CD4-positive, alpha-beta T cell (primary cell): ENCODE measurements at regions not wholly inside any gene's neighbourhood (a gene's known extent, or its start where the extent isn't known, plus 50 kb on each side); places are given as distances from the start of the nearest gene placed in this dataset.

ENCODE experiments used
- ATAC-seq: fragments of 200-7000 bp; cut with Tn5 transposase; one replicate; pipeline ENCODE4 v1.10.0; 2022; ENCODE audit warnings: mild to moderate bottlenecking; ENCODE audit not compliant: poor library complexity
- CTCF ChIA-PET: fragments of 350-600 bp; sonication (Branson Sonifier 250); formaldehyde crosslinking; loops from one replicate; lab custom pipeline; 2021; ENCODE audit warnings: antibody characterized with exemption, inconsistent platforms; lab: Charles Lee
- POLR2A ChIA-PET: fragments of 350-600 bp; sonication (Branson Sonifier 250); formaldehyde crosslinking; loops from one replicate; lab custom pipeline; 2021; ENCODE audit warnings: antibody characterized with exemption, inconsistent platforms; lab: Charles Lee
- DNase-seq, 14 experiments: peaks; one replicate each; pipeline ENCODE4 v3.0.0-alpha.2; 2013 to 2020; ENCODE audit warnings: mixed read lengths in 2 of 14
- H3K27ac ChIP-seq, 2 donors: one replicate each; pipeline versions ENCODE4 v1.5.1 to v1.7.0; 2013; ENCODE audit warnings: low read length in 2 of 2, low read depth in 1 of 2, mild to moderate bottlenecking in 1 of 2
- H3K27me3 ChIP-seq, 2 experiments: 1 replicate in 1 of 2; 2 replicates in 1 of 2; pipeline versions ENCODE4 v1.6.1 to v1.7.0; 2013; ENCODE audit warnings: low read length in 2 of 2, control low read depth in 1 of 2, mild to moderate bottlenecking in 1 of 2, moderate library complexity in 1 of 2; ENCODE audit not compliant: insufficient read depth in 2 of 2, control insufficient read depth in 1 of 2
- H3K36me3 ChIP-seq: one replicate; pipeline ENCODE4 v1.6.1; 2013; ENCODE audit warnings: low read length, control low read depth; ENCODE audit not compliant: insufficient read depth
- H3K4me1 ChIP-seq: one replicate; pipeline ENCODE4 v1.6.1; 2013; ENCODE audit warnings: low read length, control low read depth; ENCODE audit not compliant: insufficient read depth
- H3K4me3 ChIP-seq: one replicate; pipeline ENCODE4 v1.5.1; 2013; ENCODE audit warnings: mild to moderate bottlenecking, low read length, moderate library complexity
- H3K9me3 ChIP-seq, 2 experiments: 1 replicate in 1 of 2; 2 replicates in 1 of 2; pipeline versions ENCODE4 v1.6.1 to v1.7.0; 2013; ENCODE audit warnings: low read length in 2 of 2, mild to moderate bottlenecking in 2 of 2, control low read depth in 1 of 2, moderate library complexity in 1 of 2; ENCODE audit not compliant: control insufficient read depth in 1 of 2, insufficient read depth in 1 of 2
- H3K27ac Mint-ChIP-seq: one replicate; pipeline ENCODE4 v1.8.0; 2020; ENCODE audit warnings: mixed read lengths
- H3K27me3 Mint-ChIP-seq: one replicate; pipeline ENCODE4 v1.8.0; 2021; ENCODE audit warnings: mixed read lengths
- H3K36me3 Mint-ChIP-seq: one replicate; pipeline ENCODE4 v1.8.0; 2021; ENCODE audit warnings: low read depth, mixed read lengths
- H3K4me1 Mint-ChIP-seq: one replicate; pipeline ENCODE4 v1.8.0; 2021; ENCODE audit warnings: low read depth, mixed read lengths
- H3K4me3 Mint-ChIP-seq: one replicate; pipeline ENCODE4 v1.8.0; 2020; ENCODE audit warnings: mild to moderate bottlenecking, mixed read lengths
- H3K9me3 Mint-ChIP-seq: one replicate; pipeline ENCODE4 v1.8.0; 2020; ENCODE audit warnings: mixed read lengths
- CTCF ChIP-seq: fragments of 200-600 bp; IDR thresholded peaks from one replicate; pipeline ENCODE4 v1.8.0; 2022; ENCODE audit warnings: antibody characterized with exemption, mild to moderate bottlenecking
- intact Hi-C, 2 experiments: fragments of 100-400 bp; cut with DNase I in 1 of 2; cut with micrococcal nuclease in 1 of 2; formaldehyde crosslinking; loops; one replicate each; pipeline versions ENCODE4 v1.15.1 to v1.9.0; 2023 to 2025; cut with DNase I, micrococcal nuclease

GRCh38 chr21:25283720-25284119 lies 323.6 kb downstream of the MRPL39 start:
- no peaks in the 10 kb centered on the region for H3K9me3 Mint-ChIP-seq
- H3K4me3 Mint-ChIP-seq: no peak overlapping the region
- CTCF ChIA-PET: no interaction called here
- H3K4me3 ChIP-seq: no peak overlapping the region
- no peak for TF ChIP-seq CTCF
- H3K36me3 Mint-ChIP-seq: no peaks in the 10 kb centered on the region
- no peaks in the 10 kb centered on the region for H3K27me3 Mint-ChIP-seq
- DNase-seq (peak in 3 of 14 experiments; percentile 10 to 20 (median 16)), ATAC-seq (no peak)
- H3K9me3 ChIP-seq: no peaks in the 10 kb centered on the region
- H3K4me1 Mint-ChIP-seq: no peaks in the 10 kb centered on the region
- no peak overlapping the region for H3K27ac ChIP-seq
- no peaks in the 10 kb centered on the region for H3K4me1 ChIP-seq
- H3K36me3 ChIP-seq: no peaks in the 10 kb centered on the region
- POLR2A ChIA-PET: no interaction called here
- intact Hi-C loops: no loop called here
- no peaks in the 10 kb centered on the region for H3K27me3 ChIP-seq
- no peak overlapping the region for H3K27ac Mint-ChIP-seq

DNA sequence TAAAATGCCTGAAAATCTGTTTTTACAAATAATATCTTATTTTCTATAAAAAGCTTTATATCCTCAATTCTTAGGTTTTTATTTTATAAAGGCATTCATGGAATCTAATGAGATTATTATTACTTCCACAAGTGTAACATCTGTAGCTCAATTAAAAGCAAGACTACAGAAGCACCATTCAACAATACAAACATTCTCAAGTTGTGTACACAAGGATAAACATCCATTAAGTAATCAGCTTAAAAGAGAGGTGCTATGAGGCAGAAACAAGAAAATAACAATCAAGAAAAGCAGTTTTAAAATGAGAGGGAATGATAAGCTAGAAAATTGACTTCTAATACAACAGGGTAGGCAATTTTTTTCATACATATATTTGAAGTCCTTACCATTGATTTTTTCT lies 326.1 kb downstream of the MRPL39 start:
- Mint-ChIP-seq H3K27me3 (no peaks in the 10 kb centered on the region), H3K9me3 (no peaks in the 10 kb centered on the region), H3K36me3 (no peaks in the 10 kb centered on the region), H3K4me3 (no peak overlapping the region), H3K27ac (no peak overlapping the region), H3K4me1 (no peaks in the 10 kb centered on the region)
- Histone ChIP-seq H3K4me1 (no peaks in the 10 kb centered on the region), H3K27me3 (no peaks in the 10 kb centered on the region), H3K36me3 (no peaks in the 10 kb centered on the region), H3K4me3 (no peak overlapping the region), H3K9me3 (no peaks in the 10 kb centered on the region), H3K27ac (no peak overlapping the region)
- ChIA-PET CTCF (no interaction called here), POLR2A (no interaction called here)
- DNase-seq (no peak), ATAC-seq (no peak)
- intact Hi-C loops: no loop called here
- TF ChIP-seq CTCF: no peak

DNA sequence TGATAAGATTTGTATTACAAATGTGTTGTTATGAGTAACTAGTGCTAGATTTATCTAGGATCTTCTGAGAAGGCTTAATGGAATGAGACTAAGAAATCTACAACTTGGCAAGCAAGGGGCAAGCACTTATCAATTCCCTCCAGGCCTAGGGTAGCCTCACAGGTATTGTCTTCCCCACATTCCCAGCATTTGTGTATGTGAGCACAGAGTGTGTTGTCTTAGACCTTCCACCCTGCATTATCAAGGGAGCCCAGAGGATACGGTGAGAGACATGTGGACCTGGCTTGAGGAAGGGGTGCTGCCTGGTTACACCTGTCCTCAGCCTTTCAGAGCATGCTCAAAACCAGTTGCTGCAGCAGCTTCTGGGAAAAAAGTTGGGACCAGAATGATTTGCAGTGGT lies 327.2 kb downstream of the MRPL39 start:
- no peaks in the 10 kb centered on the region for H3K9me3 Mint-ChIP-seq
- no peak overlapping the region for H3K27ac ChIP-seq
- no peak overlapping the region for H3K27ac Mint-ChIP-seq
- H3K4me1 ChIP-seq: no peaks in the 10 kb centered on the region
- intact Hi-C loops: no loop called here
- peaks cover 0 to 3% of the 10 kb centered on the region in 2 experiments for H3K27me3 ChIP-seq
- CTCF ChIA-PET: no interaction called here
- no peak overlapping the region for H3K4me3 Mint-ChIP-seq
- H3K4me1 Mint-ChIP-seq: no peaks in the 10 kb centered on the region
- H3K9me3 ChIP-seq: no peaks in the 10 kb centered on the region
- H3K27me3 Mint-ChIP-seq: no peaks in the 10 kb centered on the region
- DNase-seq (no peak), ATAC-seq (no peak)
- no peak for TF ChIP-seq CTCF
- POLR2A ChIA-PET: no interaction called here
- no peaks in the 10 kb centered on the region for H3K36me3 ChIP-seq
- no peak overlapping the region for H3K4me3 ChIP-seq
- H3K36me3 Mint-ChIP-seq: no peaks in the 10 kb centered on the region
